Epithelial cell of esophagus (primary cell): ENCODE measurements at regions not wholly inside any gene's neighbourhood (a gene's known extent, or its start where the extent isn't known, plus 50 kb on each side); places are given as distances from the start of the nearest gene placed in this dataset.
A peak's percentile ranks its signal among the peaks of the same experiment; 100 is the strongest.

Source experiments
- DNase-seq: peaks from one replicate; pipeline ENCODE4 v3.0.0; 2010; ENCODE audit warnings: low read depth
- H3K4me3 ChIP-seq: 2 replicates; pipeline ENCODE4 v1.5.1; 2011; ENCODE audit warnings: mild to moderate bottlenecking, low read length, control low read depth
- CTCF ChIP-seq: IDR thresholded peaks from 2 replicates; pipeline ENCODE4 v1.5.1; 2011; ENCODE audit warnings: low read depth, mild to moderate bottlenecking, low read length, control low read depth, inconsistent platforms; ENCODE audit not compliant: insufficient read depth; ENCODE audit errors: missing control alignments

DNA sequence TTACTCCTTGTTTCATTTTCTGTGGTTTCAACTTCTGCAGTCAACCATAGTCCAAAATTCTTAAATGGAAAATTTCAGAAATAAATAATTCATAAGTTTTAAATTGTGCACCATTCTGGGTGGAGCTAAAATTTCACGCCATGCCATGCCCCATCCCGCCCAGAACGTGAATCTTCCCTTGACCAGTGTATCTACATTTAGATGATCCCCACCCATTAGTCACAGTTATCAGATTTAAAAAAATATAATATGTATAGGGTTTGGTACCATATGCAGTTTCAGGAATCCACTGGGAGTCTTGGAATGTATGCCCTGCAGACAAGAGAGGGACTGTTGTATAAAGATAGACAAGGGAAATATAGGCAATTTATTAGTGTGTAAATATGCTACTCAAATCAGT is 759.7 kb upstream of the ZNF608 start:
- no peak overlapping the region for H3K4me3 ChIP-seq
- no peak for DNase-seq

DNA sequence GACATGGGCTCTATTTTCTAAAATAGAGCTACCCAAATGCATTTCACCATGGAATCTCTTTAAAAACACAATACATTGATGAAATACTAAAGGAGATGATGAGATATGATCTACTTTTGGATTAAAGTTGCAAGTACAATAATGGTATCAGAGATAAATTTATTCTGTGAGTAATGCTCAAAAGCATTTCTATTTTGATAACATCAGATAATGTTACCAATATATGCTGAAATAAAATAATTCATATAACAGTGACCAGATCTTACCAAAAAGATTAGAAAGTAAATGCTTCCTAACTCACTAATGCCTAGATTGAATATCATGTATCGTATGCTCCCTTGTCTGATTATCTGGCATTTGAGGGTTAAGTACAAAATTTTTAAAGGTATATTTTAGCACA is 761.8 kb upstream of the ZNF608 start:
- no peak for DNase-seq
- H3K4me3 ChIP-seq: no peak overlapping the region
- TF ChIP-seq CTCF: no peak

More for the DNA sequence above, 759.7 kb upstream of the ZNF608 start:
- no peak for TF ChIP-seq CTCF

GRCh38 chr5:125510651-125511050 is 764.2 kb upstream of the ZNF608 start:
- no peak for TF ChIP-seq CTCF
- H3K4me3 ChIP-seq: no peak overlapping the region
- DNase-seq: no peak

DNA sequence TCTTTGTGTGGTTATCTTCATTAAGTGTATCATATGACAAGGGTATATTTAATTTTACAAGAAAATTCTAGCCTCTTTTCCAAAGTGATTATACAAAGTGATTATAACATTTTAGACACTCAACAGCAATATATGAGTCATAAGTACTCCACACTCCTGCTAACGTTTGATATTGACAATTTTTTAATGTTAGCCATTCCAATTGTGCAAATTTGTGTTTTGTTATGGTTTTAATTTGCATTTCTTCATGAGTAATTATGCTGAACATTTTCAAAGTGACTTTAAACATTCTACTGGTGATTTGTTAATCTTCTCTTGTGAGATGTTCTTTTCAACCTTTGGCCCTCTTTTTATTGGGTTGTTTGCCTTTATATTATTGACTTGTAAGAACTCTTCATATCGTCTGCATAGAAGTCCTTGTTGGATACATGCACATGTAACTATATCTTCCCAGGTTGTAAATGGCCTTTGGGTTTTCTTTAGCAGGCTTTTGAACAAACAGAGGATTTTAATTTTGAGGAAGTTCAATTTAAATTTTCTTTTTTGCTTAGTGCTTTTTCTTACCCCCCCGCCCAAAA is 771.6 kb upstream of the ZNF608 start:
- H3K4me3 ChIP-seq: no peak overlapping the region

DNA sequence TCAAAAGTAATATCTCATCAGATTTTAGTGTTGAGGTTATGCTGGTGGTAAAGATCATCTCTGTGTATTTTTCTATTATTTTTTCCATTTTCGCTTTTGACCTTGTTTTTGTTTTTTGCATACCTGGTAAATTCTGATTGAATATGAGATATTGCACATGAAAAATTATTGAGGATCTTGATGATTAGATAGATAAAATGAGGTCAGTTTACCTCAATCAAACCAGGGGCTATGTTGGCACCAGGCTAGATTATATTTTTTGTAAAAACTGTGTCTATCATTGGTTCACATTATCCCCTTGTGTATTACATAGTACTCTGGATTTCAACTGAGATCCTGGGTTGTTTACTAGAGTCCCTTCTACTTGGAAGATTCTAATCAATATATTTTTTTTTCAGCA is 774.9 kb upstream of the ZNF608 start:
- no peak overlapping the region for H3K4me3 ChIP-seq
- no peak for DNase-seq
- no peak for TF ChIP-seq CTCF

More for the DNA sequence above, 771.6 kb upstream of the ZNF608 start:
- TF ChIP-seq CTCF: no peak
- no peak for DNase-seq

GRCh38 chr5:125525356-125525755 is 778.9 kb upstream of the ZNF608 start:
- TF ChIP-seq CTCF: no peak
- peak; percentile 10 for DNase-seq

GRCh38 chr5:125526966-125527365 is 780.5 kb upstream of the ZNF608 start:
- DNase-seq: peak; percentile 10
- H3K4me3 ChIP-seq: no peak overlapping the region
- TF ChIP-seq CTCF: no peak

More at GRCh38 chr5:125525356-125525755, 778.9 kb upstream of the ZNF608 start:
- no peak overlapping the region for H3K4me3 ChIP-seq
